Left forelimb (tissue), 1 donor: ENCODE measurements at regions not wholly inside any gene's neighbourhood (a gene's known extent, or its start where the extent isn't known, plus 50 kb on each side); places are given as distances from the start of the nearest gene placed in this dataset.
"Not testable (repeated sequence)": the region's sequence is repeated elsewhere in the genome, so short reads cannot be mapped to it uniquely, and the experiment has no call there.

Experiments used
- DNase-seq: peaks from one replicate; pipeline ENCODE4 v3.0.0-alpha.2; 2018; ENCODE audit warnings: low spot score

DNA sequence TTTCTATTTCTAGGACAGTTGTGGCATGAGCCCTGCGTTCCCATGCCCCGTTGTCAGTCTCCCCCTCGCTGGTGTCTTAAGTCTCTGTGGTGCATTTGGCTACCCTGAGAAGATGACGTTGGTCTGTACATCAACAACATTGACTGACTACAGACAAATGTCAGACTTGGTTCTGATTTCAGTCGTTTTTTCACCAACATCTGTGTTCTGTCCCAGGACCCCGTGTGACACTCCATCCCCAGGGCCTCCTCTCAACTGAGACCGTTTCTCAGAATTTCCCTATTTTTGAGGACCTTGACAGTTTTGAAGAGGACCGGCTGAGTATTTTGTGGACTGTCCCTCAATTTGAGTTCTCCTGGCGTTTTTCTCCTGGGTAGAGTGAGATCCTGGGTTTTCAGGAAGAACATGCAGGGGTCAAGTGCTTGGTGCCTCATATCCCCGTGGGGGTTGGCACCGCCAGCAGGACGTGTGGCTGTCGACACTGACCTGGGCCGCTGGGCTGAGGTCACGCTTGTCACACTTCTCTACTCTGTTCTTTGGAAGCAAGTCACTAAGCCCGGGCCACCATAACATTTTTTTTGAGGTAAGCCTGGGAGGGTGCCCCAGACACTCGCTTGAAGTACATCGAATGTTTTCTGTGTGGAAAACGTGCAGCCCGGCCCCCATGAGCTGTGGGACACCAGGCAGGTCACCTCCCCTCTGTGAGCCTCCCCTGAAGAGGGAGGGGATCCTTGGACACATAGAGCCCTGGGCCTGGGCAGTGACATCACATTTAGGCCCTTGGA, 114.4 kb upstream of the ZNF469 start:
- DNase-seq, result not testable (repeated sequence)

DNA sequence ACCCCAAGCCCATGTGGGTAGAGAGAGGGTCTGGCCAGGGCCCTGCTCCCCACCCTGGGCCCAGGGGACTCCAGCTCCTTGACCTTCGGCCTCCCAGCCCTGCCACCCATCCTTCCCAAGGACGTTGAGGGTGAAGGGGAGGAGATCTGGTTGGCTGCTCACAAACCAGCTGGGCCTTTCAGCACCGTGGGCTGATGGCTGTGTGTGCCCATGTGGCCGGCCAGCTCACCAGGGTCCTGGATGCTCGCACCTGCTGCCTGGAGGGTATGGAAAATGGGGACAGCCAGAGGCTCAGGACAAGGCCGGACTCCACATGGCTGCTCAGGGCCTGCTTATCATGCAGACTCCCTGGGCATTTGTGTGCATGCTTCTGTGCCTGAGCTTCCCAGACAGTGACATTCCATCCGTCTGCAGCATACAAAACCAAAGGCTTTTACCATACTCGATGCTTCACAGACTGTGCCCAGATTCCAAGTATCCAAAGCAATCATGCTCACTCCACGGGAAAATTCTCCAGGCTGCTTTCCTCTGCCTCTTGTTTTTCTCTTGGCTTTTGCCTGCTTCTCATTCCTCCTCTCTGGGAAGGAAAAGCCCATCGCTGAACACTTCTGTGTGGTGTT, 112.5 kb upstream of the ZNF469 start:
- DNase-seq, result not testable (repeated sequence)

DNA sequence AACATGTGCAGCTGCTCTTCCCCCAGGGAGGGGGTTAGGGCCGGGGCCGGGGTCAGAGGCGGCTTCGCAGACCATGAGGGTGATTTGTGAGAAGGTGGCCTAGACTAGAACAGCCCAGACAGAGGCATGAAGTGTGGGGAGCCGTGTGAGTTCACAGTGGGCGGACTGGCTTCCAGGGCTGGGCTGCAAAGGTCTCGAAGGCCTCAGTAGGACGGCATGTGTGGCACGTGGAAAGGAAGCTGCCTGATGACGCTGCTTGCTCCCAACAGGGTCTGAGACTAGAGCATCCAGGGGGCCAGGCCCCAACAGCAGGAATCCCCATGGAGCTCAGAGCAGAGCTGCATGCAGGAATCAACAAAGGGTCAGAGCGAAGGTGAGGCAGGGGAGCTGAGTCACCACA, 111.5 kb upstream of the ZNF469 start:
- DNase-seq, result not testable (repeated sequence)

DNA sequence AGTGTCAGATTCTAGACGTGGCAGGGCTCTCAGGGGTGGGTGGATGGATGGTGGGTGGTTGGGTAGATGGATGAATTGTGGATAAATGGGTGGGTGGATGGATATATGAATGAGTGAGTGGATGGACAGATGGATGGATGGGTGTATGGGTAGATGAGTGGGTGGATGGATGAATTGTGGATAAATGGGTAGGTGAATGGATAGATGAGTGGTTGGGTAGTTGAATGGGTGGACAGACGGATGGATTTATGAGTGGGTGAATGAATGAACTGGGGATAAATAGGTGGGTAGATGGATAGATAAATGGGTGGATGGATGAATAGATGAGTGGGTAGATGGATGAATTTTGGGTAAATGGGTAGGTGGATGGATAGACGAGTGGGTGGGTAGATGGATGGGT, 111.0 kb upstream of the ZNF469 start:
- DNase-seq, result not testable (repeated sequence)

- DNase-seq, result not testable (repeated sequence)
These were observed 110.3 kb upstream of the ZNF469 start for GRCh38 chr16:88272437-88272836.

DNA sequence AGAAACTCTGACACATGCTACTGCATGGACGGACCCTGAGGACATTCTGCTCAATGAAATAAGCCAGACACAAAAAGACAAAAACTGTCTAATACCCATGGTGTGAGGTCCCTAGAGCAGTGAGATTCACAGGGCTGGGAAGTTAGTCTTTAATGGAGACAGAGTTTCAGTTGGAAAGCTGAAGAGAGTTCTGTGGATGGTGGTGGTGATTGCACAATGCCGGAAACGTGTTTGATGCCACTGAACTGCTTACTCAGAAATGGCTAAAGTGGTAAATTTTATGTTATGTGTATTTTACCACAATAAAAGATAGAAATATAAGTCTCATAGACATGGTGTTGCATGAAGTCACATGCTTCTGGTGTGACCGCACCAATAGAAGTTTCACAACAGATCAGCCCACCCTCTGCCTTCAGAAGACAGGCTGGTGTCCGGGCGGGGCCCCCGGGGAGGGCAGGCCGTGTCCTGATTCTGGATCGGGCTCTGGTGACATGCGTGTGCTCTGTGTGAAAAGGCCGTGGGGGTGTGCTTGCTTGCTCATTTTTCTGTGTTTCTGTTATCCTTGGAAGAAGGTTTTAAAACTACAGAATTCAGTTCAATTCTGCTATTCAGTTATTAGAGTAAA, 108.5 kb upstream of the ZNF469 start:
- DNase-seq, result not testable (repeated sequence)

DNA sequence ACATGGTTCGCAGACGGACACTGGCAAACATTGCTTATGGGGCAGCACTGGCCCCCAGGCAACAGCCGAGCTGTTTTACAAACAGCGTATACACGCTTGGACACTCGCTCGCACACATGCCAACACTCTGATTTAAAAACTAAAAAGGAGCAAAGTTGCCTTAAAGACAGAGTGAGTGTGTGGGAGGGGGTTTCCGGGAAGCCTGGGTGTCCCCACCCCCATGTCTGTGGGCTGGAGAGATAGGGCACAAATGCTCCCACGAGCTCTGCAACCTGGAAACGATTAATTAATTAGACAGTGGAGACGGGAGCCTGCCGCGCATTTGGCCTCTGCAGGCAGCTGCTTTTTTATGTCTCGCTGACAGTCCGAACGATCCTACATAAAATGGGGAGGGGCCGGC, 107.9 kb upstream of the ZNF469 start:
- no peak for DNase-seq

DNA sequence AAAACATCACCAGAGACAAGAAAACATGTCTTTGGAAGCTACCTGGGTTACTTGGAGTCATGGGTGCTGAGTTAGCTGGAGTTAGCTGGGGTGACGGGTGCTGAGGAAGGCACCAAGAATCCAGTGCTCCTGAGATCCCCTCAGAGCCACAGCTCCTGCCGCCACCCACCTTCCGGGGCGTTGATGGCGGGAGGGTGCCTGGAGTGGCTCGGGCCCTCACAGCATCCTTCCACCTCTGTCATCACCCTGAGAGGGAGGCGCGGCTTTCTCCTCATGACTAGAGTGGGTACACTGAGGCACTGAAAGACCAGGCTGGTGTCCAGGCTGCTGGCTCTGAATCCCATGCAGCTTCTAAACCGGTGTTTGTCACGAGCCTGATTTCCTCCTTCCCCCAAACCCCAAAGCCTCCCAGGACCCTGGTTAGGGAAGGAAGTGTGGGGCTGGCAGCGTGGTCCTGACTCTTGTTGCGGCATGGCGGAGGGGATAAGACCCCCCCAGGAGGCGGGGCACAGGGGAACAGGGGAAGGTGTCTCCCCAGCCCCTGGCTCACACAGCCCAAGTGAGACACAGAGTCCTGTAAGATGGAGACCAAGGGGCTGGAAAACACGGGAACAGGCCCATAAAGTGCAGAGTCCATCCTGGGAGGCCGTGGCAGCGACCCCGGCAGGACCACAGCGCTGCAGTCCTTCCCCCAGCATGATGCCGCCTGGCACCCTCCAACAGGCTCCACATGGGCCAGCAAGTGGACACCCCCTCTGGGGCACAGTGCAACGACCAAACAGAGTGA, 107.2 kb upstream of the ZNF469 start:
- not testable (repeated sequence) for DNase-seq

DNA sequence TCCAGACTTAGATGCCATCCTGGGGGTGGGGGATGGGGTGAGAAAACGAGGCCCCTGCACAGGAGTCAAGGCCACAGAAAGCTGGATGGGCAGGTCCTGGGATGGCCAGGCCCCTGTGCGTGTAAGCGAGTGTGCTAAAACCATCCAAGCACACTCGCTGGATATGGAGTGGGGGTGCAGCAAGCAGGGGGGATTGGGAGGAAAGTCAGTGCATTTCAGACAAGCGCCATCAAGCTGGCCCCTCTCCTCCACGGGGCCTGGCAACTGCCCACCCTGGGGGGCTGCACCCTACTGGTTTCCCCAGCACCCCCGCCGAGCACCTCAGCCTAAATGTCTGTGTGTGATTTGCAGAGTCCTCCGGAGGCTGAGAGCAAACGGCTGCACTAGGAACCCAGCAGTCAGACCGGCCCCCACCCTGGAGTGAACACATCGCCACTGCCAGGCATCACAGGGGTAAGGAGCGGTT, 106.6 kb upstream of the ZNF469 start:
- DNase-seq, result not testable (repeated sequence)

- DNase-seq, result no peak
These were observed 106.2 kb upstream of the ZNF469 start for GRCh38 chr16:88276591-88276990.

GRCh38 chr16:88279998-88280397, 102.8 kb upstream of the ZNF469 start:
- DNase-seq, result no peak

GRCh38 chr16:88281858-88282563, 100.7 kb upstream of the ZNF469 start:
- DNase-seq, result no peak

GRCh38 chr16:88282564-88283395, 100.0 kb upstream of the ZNF469 start:
- no peak for DNase-seq

- no peak for DNase-seq
These were observed 99.2 kb upstream of the ZNF469 start for GRCh38 chr16:88283596-88283995.

DNA sequence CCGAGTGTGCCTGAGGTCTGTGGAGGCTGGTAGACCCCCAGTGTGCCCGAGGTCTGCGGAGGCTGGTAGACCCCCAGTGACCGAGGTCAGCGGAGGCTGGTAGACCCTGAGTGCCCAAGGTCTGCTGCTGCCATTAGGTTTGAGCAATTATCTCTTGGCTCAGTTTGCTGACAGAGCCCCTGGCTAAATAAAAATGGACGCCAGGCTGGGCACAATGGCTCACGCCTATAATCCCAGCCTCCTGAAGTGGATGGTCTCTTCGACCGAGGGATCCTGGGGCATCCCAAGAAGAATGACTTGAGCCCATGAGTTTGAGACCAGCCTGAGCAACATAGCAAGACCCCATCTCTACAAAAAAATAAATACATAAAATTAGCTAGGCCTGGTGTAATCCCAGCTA, 98.7 kb upstream of the ZNF469 start:
- no peak for DNase-seq

DNA sequence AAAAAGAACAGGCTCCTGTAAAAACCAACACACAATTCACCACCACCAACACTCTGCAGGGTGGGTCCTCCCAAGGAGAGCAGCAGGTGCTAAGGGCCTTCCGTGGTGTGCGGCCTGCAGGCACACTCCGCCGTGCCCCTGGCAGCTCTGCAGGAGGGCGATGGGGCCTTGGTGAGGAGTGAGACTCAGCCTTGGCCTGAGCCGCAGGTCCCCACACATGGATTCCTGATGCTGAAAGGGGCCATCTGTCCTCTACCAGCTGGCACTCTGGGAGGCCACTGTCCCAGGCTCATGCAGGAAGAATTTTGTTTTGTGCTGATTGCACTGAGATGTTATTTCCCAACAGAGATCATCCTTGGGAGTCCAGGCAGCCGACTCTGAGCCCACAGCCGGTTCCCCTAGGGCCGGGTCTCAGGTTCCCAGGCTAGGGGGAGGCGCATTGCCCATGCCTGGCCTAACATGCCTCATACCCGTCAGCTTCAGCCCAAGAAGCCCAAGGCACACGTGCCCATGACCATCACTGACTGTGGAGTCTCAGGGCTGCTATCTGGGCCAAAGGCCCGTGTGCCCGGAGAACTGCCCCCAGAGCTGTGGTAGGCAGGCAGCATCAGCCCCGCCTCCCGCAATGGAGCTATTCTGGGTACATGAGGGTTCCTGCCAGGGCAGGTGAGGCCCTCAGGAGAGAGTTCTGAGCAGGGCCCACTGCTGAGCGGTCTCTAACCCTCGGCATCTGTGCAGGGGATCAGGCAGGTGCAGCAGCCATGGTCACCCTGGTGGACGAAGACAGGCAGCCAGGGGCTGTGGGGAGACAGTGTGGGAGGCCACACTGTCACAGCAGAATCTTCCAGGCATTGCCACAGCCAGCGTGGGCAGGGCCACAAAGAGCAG, 97.9 kb upstream of the ZNF469 start:
- no peak for DNase-seq

- DNase-seq, result no peak
These were observed 97.3 kb upstream of the ZNF469 start for GRCh38 chr16:88285514-88285822.

DNA sequence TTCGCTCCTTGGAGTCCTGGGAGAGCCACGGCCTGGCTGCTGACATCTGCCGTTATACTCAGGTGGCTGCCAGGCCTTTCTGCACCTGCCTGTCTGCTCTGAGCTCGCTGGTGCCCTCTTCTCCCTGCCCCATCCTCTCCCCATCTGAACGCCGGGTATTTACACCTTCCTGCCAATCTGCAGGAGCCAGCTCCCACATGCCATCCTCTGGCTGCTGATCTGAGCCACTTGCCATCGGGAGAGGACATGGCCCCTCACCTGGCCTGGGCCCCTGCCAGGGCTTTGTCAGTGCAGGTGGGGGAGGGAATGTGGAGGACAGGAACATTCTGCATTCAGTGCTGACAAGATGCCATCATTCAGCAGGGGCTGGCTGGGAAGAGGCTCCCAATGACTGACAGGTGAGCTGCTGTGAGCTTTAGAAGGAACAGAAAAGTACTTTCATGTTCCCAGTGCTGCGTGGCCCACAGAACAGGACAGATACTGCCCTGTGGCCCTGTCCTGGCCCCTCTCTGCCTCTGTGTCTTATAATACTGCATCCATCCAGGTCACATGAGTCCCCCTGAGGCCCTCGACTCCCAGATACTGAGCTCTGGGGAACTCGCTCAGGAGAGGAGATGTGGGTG, 96.3 kb upstream of the ZNF469 start:
- no peak for DNase-seq

DNA sequence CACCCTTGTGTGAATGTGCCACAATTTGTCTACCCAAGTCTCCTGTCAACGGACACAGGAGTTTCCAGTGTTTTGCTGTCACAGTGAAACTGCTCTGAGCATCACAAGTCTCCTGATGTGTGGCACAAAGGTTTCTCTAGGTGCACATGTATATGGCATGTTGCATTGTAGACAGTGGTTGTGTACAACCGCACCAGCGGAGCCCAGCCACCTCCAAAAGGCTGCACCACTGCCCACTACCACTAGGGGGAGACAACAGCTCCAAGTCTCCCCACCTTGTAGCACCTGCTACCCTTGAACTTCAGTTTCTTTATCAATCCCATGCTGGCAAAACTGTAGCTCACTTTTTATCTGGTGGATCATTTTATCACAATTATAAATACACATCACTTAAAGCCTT, 95.5 kb upstream of the ZNF469 start:
- no peak for DNase-seq
